T-cell (primary cell): ENCODE measurements at regions not wholly inside any gene's neighbourhood (a gene's known extent, or its start where the extent isn't known, plus 50 kb on each side); places are given as distances from the start of the nearest gene placed in this dataset.

ENCODE experiments used
- ATAC-seq, 4 experiments: fragments of 200-7000 bp in 3 of 4; fragments of 150-1000 bp in 1 of 4; cut with Tn5 transposase; replicated peaks in 1 of 4; 1 replicate in 3 of 4; 2 replicates in 1 of 4; pipeline ENCODE4 v1.10.0; 2021; ENCODE audit warnings: moderate library complexity in 3 of 4, mild to moderate bottlenecking in 2 of 4, moderate number of reproducible peaks in 1 of 4
- CTCF ChIA-PET, 2 donors: fragments of 300-600 bp; sonication (Branson Sonifier 250); formaldehyde crosslinking; loops; one replicate each; lab custom pipeline; 2022; ENCODE audit warnings: antibody characterized with exemption in 2 of 2; lab: Charles Lee
- POLR2A ChIA-PET, 2 donors: fragments of 300-600 bp; sonication (Branson Sonifier 250); formaldehyde crosslinking; loops; one replicate each; lab custom pipeline; 2022; ENCODE audit warnings: antibody characterized with exemption in 2 of 2; lab: Charles Lee
- DNase-seq, 35 experiments: peaks; one replicate each; pipeline versions ENCODE4 v3.0.0 to v3.0.0-alpha.2; 2013 to 2023
- H3K27ac ChIP-seq: one replicate; pipeline ENCODE4 v1.5.1; 2013; ENCODE audit warnings: low read length
- H3K27me3 ChIP-seq, 2 experiments: replicated peaks in 1 of 2; 1 replicate in 1 of 2; 2 replicates in 1 of 2; pipeline versions ENCODE4 v1.6.1 to v1.7.0; 2013; ENCODE audit warnings: low read length in 1 of 2, mixed read lengths in 1 of 2; ENCODE audit not compliant: control insufficient read depth in 2 of 2, insufficient read depth in 2 of 2; ENCODE audit errors: extremely low read depth in 1 of 2
- H3K36me3 ChIP-seq, 2 donors: 1 replicate in 1 of 2; 2 replicates in 1 of 2; pipeline versions ENCODE4 v1.6.1 to v1.7.0; 2013; ENCODE audit warnings: low read length in 1 of 2; ENCODE audit not compliant: control insufficient read depth in 2 of 2, insufficient read depth in 1 of 2; ENCODE audit errors: extremely low read depth in 1 of 2
- H3K4me1 ChIP-seq, 2 experiments: 1 replicate in 1 of 2; 2 replicates in 1 of 2; pipeline versions ENCODE4 v1.6.1 to v1.7.0; 2013; ENCODE audit warnings: low read length in 2 of 2, mixed read lengths in 1 of 2; ENCODE audit not compliant: insufficient read depth in 2 of 2, control insufficient read depth in 1 of 2; ENCODE audit errors: extremely low read depth in 1 of 2
- H3K4me3 ChIP-seq, 2 donors: 1 replicate in 1 of 2; 2 replicates in 1 of 2; pipeline versions ENCODE4 v1.5.1 to v1.7.0; 2013; ENCODE audit warnings: mild to moderate bottlenecking in 2 of 2, low read length in 1 of 2, moderate library complexity in 1 of 2; ENCODE audit not compliant: control insufficient read depth in 1 of 2; ENCODE audit errors: extremely low read depth in 1 of 2
- H3K9me3 ChIP-seq: 2 replicates; pipeline ENCODE4 v1.7.0; 2013
- H3K27ac Mint-ChIP-seq, 2 donors: one replicate each; pipeline ENCODE4 v1.8.0; 2020 to 2021; ENCODE audit warnings: mild to moderate bottlenecking in 2 of 2, mixed read lengths in 2 of 2
- H3K27me3 Mint-ChIP-seq, 2 donors: one replicate each; pipeline ENCODE4 v1.8.0; 2021 to 2022; ENCODE audit warnings: mixed read lengths in 2 of 2
- H3K36me3 Mint-ChIP-seq: one replicate; pipeline ENCODE4 v1.8.0; 2021; ENCODE audit warnings: mixed read lengths
- H3K4me1 Mint-ChIP-seq, 3 donors: one replicate each; pipeline ENCODE4 v1.8.0; 2020 to 2022; ENCODE audit warnings: mixed read lengths in 3 of 3, mild to moderate bottlenecking in 1 of 3
- H3K4me3 Mint-ChIP-seq, 3 donors: one replicate each; pipeline ENCODE4 v1.8.0; 2020 to 2022; ENCODE audit warnings: mild to moderate bottlenecking in 3 of 3, mixed read lengths in 3 of 3, moderate library complexity in 3 of 3
- H3K9me3 Mint-ChIP-seq, 3 donors: one replicate each; pipeline ENCODE4 v1.8.0; 2020 to 2022; ENCODE audit warnings: mixed read lengths in 3 of 3
- WGBS: methylation state at CpG from one replicate; pipeline ENCODE4 v1.1.5; 2013; ENCODE audit warnings: missing lambda C conversion rate; ENCODE audit not compliant: insufficient coverage; 5-methylcytosine and 5-hydroxymethylcytosine counted together

DNA sequence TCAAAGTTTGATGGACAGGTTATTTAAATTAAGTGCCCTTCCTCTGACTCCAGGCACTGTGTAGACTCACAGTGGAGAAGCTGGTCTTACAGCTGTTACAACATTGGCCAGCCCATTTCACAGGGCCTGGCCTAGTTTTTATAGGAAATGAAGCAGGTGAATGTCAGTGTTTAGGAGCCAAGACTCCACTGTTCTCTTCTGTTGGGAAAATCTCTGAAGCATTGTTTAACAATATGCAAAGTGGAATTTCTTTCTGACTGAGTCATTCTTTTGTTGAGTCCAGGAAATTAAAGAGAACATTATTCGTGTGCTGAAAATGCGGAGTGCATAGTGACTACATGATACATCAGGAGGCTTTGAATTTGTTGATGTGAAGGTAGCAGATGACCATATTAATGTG, 64.7 kb downstream of the ARRDC4 start:
- H3K4me1 Mint-ChIP-seq = no peaks in the 10 kb centered on the region
- Histone ChIP-seq H3K4me1 (no peaks in the 10 kb centered on the region), H3K36me3 (no peaks in the 10 kb centered on the region), H3K27ac (no peak overlapping the region), H3K27me3 (peaks cover 0 to 2% of the 10 kb centered on the region in 2 experiments), H3K9me3 (no peaks in the 10 kb centered on the region), H3K4me3 (no peak overlapping the region)
- no peak for DNase-seq
- no peaks in the 10 kb centered on the region for H3K36me3 Mint-ChIP-seq
- WGBS = 93% methylated on average over 2 of the region's 2 CpGs
- no peak overlapping the region for H3K4me3 Mint-ChIP-seq
- no peak for ATAC-seq
- no peak overlapping the region for H3K27ac Mint-ChIP-seq
- H3K9me3 Mint-ChIP-seq = peaks cover 0 to 24% (median 6%) of the 10 kb centered on the region in 3 donors
- H3K27me3 Mint-ChIP-seq = peaks cover 2 to 4% of the 10 kb centered on the region in 2 donors
- CTCF ChIA-PET = no interaction called here
- POLR2A ChIA-PET = no interaction called here

- ATAC-seq = no peak
- CTCF ChIA-PET = no interaction called here
- H3K4me3 ChIP-seq = no peak overlapping the region
- H3K4me3 Mint-ChIP-seq = no peak overlapping the region
- no CpG with 5 or more reads among the region's 4 CpGs for WGBS
- H3K9me3 Mint-ChIP-seq = no peaks in the 10 kb centered on the region
- H3K27me3 Mint-ChIP-seq = no peaks in the 10 kb centered on the region
- no peaks in the 10 kb centered on the region for H3K4me1 ChIP-seq
- no peak overlapping the region for H3K27ac ChIP-seq
- H3K36me3 Mint-ChIP-seq = no peaks in the 10 kb centered on the region
- H3K4me1 Mint-ChIP-seq = no peaks in the 10 kb centered on the region
- POLR2A ChIA-PET = interaction anchor here in 1 of 2 donors (0.6 kb wide), 1 partner anchor 52 kb away, joined by 5 read pairs; no protein-coding TSS in a partner anchor
- no peaks in the 10 kb centered on the region for H3K27me3 ChIP-seq
- DNase-seq = no peak
- H3K9me3 ChIP-seq = no peaks in the 10 kb centered on the region
- H3K36me3 ChIP-seq = no peaks in the 10 kb centered on the region
- H3K27ac Mint-ChIP-seq = no peak overlapping the region
Observed at GRCh38 chr15:98034731-98035130, 74.2 kb downstream of the ARRDC4 start.

DNA sequence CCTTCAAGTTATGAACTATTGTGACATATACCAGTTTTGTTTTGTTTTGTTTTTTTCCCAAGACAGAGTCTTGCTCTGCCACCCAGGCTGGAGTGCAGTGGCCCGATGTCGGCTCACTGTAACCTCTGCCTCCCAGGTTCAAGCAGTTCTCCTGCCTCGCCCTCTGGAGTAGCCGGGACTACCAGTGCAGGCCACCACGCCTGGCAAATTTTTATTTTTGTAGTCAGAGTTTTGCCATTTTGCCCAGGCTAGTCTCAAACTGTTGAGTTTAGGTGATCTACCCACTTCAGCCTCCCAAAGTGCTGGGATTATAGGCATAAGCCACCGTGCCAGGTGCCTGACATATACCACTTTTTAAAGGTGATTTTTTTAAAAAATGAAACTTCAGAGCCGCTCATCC, 74.6 kb downstream of the ARRDC4 start:
- Mint-ChIP-seq H3K4me3 (no peak overlapping the region), H3K27me3 (no peaks in the 10 kb centered on the region), H3K9me3 (no peaks in the 10 kb centered on the region), H3K27ac (no peak overlapping the region), H3K4me1 (no peaks in the 10 kb centered on the region), H3K36me3 (no peaks in the 10 kb centered on the region)
- Histone ChIP-seq H3K4me3 (no peak overlapping the region), H3K4me1 (no peaks in the 10 kb centered on the region), H3K27ac (no peak overlapping the region), H3K9me3 (no peaks in the 10 kb centered on the region), H3K36me3 (no peaks in the 10 kb centered on the region), H3K27me3 (no peaks in the 10 kb centered on the region)
- WGBS = 90% methylated on average over 4 of the region's 7 CpGs
- CTCF ChIA-PET = no interaction called here
- POLR2A ChIA-PET = no interaction called here
- no peak for ATAC-seq
- DNase-seq = no peak

DNA sequence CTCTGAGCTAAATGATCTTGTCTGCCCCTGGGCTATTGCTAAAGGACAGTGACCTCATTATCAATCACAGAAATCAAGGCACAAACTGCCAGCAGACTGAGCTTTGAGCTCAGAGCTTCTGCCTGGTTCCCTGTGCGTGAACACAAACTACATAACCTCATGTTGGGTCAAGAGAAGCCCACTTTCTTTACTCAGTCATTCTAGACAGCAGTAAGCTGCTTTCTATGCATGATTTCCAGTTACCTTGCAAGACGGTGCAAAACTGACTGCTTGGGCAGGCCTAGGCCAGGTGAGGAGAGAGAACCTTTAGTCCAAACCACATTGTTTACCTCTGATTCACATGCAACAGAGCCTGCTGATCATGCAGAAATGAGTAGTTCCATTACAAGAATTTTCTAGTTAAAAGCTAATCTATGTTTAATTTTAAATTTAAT, 75.1 kb downstream of the ARRDC4 start:
- Mint-ChIP-seq H3K27me3 (no peaks in the 10 kb centered on the region), H3K4me3 (no peak overlapping the region), H3K9me3 (no peaks in the 10 kb centered on the region), H3K4me1 (no peaks in the 10 kb centered on the region), H3K27ac (no peak overlapping the region), H3K36me3 (no peaks in the 10 kb centered on the region)
- no peak for DNase-seq
- H3K27me3 ChIP-seq = no peaks in the 10 kb centered on the region
- no peak overlapping the region for H3K4me3 ChIP-seq
- POLR2A ChIA-PET = no interaction called here
- no peak for ATAC-seq
- no peaks in the 10 kb centered on the region for H3K4me1 ChIP-seq
- no peak overlapping the region for H3K27ac ChIP-seq
- no peaks in the 10 kb centered on the region for H3K9me3 ChIP-seq
- no peaks in the 10 kb centered on the region for H3K36me3 ChIP-seq
- CTCF ChIA-PET = no interaction called here
- 80% methylated on average over 1 of the region's 2 CpGs for WGBS

DNA sequence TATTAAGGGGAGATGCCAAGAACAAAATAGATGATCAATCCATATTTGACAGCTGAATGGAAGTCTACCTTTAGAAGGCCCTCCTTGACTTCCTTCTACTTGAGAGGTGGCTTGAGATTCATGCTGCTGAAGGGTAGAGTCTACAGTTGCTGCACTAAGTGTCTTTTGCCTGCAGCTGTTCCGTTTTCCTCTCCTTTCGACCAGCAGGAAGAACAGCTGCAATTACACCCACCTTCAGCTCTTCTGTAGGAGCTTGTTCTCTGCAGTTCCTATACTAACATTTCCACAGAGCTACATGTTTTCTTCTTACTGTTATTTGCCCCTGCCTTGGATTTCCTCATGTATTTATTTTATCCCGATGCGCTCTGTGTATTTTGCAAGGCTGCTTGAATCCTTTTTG, 79.1 kb downstream of the ARRDC4 start:
- H3K36me3 ChIP-seq = no peaks in the 10 kb centered on the region
- H3K4me3 ChIP-seq = no peak overlapping the region
- H3K9me3 ChIP-seq = no peaks in the 10 kb centered on the region
- ChIA-PET POLR2A (interaction anchor here in 1 of 2 donors (0.5 kb wide), 1 partner anchor 11 kb away, joined by 6 read pairs; no protein-coding TSS in a partner anchor), CTCF (no interaction called here)
- DNase-seq (no peak), ATAC-seq (no peak)
- WGBS = no CpG with 5 or more reads among the region's 4 CpGs
- H3K27me3 Mint-ChIP-seq = no peaks in the 10 kb centered on the region
- no peaks in the 10 kb centered on the region for H3K27me3 ChIP-seq
- H3K27ac Mint-ChIP-seq = no peak overlapping the region
- no peak overlapping the region for H3K27ac ChIP-seq
- H3K9me3 Mint-ChIP-seq = no peaks in the 10 kb centered on the region
- no peaks in the 10 kb centered on the region for H3K36me3 Mint-ChIP-seq
- no peak overlapping the region for H3K4me3 Mint-ChIP-seq
- no peaks in the 10 kb centered on the region for H3K4me1 Mint-ChIP-seq
- no peaks in the 10 kb centered on the region for H3K4me1 ChIP-seq

- no peaks in the 10 kb centered on the region for H3K9me3 Mint-ChIP-seq
- no CpG with 5 or more reads among the region's 5 CpGs for WGBS
- no peak overlapping the region for H3K4me3 Mint-ChIP-seq
- H3K27me3 ChIP-seq = no peaks in the 10 kb centered on the region
- DNase-seq (no peak), ATAC-seq (no peak)
- CTCF ChIA-PET = no interaction called here
- H3K27ac Mint-ChIP-seq = no peak overlapping the region
- H3K36me3 Mint-ChIP-seq = no peaks in the 10 kb centered on the region
- H3K4me3 ChIP-seq = no peak overlapping the region
- no peaks in the 10 kb centered on the region for H3K27me3 Mint-ChIP-seq
- H3K4me1 Mint-ChIP-seq = no peaks in the 10 kb centered on the region
- no peaks in the 10 kb centered on the region for H3K36me3 ChIP-seq
- H3K4me1 ChIP-seq = no peaks in the 10 kb centered on the region
- no peak overlapping the region for H3K27ac ChIP-seq
- POLR2A ChIA-PET = no interaction called here
- H3K9me3 ChIP-seq = no peaks in the 10 kb centered on the region
Observed at GRCh38 chr15:98040146-98040545, 79.6 kb downstream of the ARRDC4 start.
